ENCODE measurements at regions not wholly inside any gene's neighbourhood (a gene's known extent, or its start where the extent isn't known, plus 50 kb on each side); places are given as distances from the start of the nearest gene placed in this dataset.

DNA sequence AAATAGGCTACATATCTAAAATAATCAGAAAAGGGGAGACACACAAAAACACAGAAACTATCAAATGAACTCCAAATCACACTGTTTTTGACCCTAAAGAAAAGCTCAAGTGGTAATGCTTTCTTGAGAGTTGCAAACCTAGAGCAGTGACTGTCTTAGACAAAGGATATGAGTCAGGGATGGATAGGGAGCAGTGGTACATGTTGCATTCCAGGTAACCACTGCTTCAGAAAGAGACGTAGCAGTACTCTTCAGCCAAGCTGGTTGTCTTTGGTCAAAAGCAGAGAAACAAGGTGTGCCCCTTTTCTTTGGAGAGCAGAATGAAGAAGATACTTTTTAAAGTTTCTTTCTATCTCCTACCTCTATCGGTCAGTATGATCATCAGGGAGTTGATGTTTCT lies 1003.6 kb downstream of the CDH9 start:
- DNase-seq, result no peak
- WGBS, 2 donors, result 92 to 95% methylated on average over 2 of the region's 2 CpGs
- intact Hi-C loops (cut with DNase I), result no loop called here
- no peaks in the 10 kb centered on the region for H3K4me1 ChIP-seq
- no peaks in the 10 kb centered on the region for H3K27me3 ChIP-seq
- H3K9me3 ChIP-seq, result no peaks in the 10 kb centered on the region
- TF ChIP-seq, protein P1, sequence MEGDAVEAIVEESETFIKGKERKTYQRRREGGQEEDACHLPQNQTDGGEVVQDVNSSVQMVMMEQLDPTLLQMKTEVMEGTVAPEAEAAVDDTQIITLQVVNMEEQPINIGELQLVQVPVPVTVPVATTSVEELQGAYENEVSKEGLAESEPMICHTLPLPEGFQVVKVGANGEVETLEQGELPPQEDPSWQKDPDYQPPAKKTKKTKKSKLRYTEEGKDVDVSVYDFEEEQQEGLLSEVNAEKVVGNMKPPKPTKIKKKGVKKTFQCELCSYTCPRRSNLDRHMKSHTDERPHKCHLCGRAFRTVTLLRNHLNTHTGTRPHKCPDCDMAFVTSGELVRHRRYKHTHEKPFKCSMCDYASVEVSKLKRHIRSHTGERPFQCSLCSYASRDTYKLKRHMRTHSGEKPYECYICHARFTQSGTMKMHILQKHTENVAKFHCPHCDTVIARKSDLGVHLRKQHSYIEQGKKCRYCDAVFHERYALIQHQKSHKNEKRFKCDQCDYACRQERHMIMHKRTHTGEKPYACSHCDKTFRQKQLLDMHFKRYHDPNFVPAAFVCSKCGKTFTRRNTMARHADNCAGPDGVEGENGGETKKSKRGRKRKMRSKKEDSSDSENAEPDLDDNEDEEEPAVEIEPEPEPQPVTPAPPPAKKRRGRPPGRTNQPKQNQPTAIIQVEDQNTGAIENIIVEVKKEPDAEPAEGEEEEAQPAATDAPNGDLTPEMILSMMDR (IDR thresholded peaks at IDR 0.05), result no peak
- no peak for TF ChIP-seq POLR2AphosphoS5 (IDR thresholded peaks at IDR 0.05)
- no peak for TF ChIP-seq EP300 (IDR thresholded peaks at IDR 0.05)
- TF ChIP-seq POLR2A (IDR thresholded peaks at IDR 0.05), result no peak
- H3K27ac ChIP-seq, result no peak overlapping the region
- no peaks in the 10 kb centered on the region for H3K36me3 ChIP-seq
- H3K4me3 ChIP-seq, result no peak overlapping the region

DNA sequence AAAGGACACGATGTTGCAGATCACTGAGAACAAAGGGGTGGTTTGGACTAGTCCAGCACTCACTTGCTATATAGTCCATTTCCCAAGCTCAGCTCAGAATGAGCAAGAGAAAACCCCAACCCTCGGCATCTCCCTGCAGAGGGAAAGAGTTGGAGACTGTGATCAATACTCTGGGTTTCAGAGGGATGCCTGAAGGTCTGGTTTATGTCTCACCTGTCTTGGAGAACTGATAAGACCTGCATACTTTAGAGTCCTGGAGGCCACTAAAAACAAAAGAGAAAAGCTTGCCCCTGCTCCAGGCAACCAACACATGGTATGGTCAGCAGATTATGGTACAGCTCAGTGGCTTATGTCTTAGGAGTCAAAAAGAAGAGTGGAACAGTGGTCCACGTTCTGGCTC lies 1006.9 kb downstream of the CDH9 start:
- 51 to 66% methylated on average over 3 of the region's 3 CpGs for WGBS, 2 donors
- no peak for TF ChIP-seq EP300 (IDR thresholded peaks at IDR 0.05)
- no peak for TF ChIP-seq POLR2A (IDR thresholded peaks at IDR 0.05)
- TF ChIP-seq, protein P1 (IDR thresholded peaks at IDR 0.05), result no peak
- TF ChIP-seq POLR2AphosphoS5 (IDR thresholded peaks at IDR 0.05), result no peak
- Histone ChIP-seq H3K27ac (no peak overlapping the region), H3K4me1 (no peaks in the 10 kb centered on the region), H3K36me3 (no peaks in the 10 kb centered on the region), H3K9me3 (no peaks in the 10 kb centered on the region), H3K4me3 (no peak overlapping the region), H3K27me3 (no peaks in the 10 kb centered on the region)
- DNase-seq, result no peak
- intact Hi-C loops (cut with DNase I), result no loop called here

DNA sequence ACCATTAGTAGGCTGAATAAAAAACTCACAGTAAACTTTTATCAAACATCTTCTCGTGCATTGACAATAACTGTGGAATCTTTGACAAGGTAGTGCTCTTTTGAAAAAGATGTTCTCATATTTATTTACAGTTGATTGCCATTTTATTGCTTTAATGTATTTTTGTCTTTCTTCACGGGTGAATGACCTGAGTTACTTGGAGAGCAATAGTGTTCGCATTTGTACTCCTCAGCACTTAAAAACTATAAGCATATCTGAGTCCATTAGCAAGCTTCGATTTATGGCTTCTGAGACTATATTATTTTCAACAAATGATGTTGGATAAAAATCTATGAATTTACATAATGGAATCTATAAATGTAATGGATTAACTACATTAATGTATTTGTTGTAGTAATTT lies 1012.3 kb downstream of the CDH9 start:
- no peak overlapping the region for H3K27ac ChIP-seq
- no peaks in the 10 kb centered on the region for H3K36me3 ChIP-seq
- no peaks in the 10 kb centered on the region for H3K27me3 ChIP-seq
- H3K9me3 ChIP-seq, result no peaks in the 10 kb centered on the region
- no peak for DNase-seq
- H3K4me3 ChIP-seq, result no peak overlapping the region
- TF ChIP-seq, protein P1 (IDR thresholded peaks at IDR 0.05), result no peak
- TF ChIP-seq POLR2AphosphoS5 (IDR thresholded peaks at IDR 0.05) (no peak), EP300 (IDR thresholded peaks at IDR 0.05) (no peak), POLR2A (IDR thresholded peaks at IDR 0.05) (no peak)
- intact Hi-C loops (cut with DNase I), result no loop called here
- no peaks in the 10 kb centered on the region for H3K4me1 ChIP-seq
- WGBS, 2 donors, result 70% methylated on average over 4 of the region's 4 CpGs

DNA sequence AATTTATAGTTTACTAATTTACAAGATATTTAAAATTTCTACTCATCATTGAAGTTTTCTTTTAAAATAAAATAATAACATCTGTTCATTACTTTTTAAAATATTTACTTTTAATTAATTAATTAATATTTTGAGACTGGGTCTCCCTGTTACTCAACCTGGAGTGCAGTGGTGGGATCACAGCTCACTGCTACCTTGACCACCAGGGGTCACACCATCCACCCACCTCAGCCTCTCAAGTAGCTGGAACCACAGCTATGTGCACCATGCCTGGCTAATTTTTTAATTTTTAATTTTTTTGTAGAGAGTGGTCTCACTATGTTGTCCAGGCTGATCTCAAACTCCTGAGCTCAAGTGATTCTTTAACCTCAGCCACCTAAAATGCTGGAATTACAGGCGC lies 1013.6 kb downstream of the CDH9 start:
- 86 to 89% methylated on average over 1 of the region's 1 CpG for WGBS, 2 donors
- no peak for TF ChIP-seq POLR2AphosphoS5 (IDR thresholded peaks at IDR 0.05)
- TF ChIP-seq, protein P1 (IDR thresholded peaks at IDR 0.05), result no peak
- no peak for TF ChIP-seq POLR2A (IDR thresholded peaks at IDR 0.05)
- TF ChIP-seq EP300 (IDR thresholded peaks at IDR 0.05), result no peak
- Histone ChIP-seq H3K27me3 (no peaks in the 10 kb centered on the region), H3K9me3 (no peaks in the 10 kb centered on the region), H3K36me3 (no peaks in the 10 kb centered on the region), H3K4me1 (no peaks in the 10 kb centered on the region), H3K4me3 (no peak overlapping the region), H3K27ac (no peak overlapping the region)
- intact Hi-C loops (cut with DNase I), result no loop called here
- DNase-seq, result no peak

DNA sequence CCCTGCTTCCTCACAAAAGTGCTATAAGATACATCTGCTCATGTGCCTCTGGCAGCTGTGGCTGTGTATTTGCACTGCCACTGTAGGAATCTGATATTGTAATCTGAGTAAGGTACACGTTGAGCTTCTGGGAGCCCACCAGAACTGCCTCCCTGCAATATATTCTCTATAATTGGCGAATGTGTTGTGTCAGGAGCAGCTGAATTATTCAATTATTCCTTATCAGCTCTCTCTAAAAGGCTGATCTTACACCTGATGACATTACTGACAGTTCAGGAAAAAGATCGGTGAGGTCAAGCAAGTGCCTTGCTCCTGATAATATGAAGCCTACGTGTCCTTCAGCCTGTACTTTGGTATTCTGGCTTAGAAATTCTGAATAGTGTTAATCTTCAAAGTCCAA lies 1015.0 kb downstream of the CDH9 start:
- Histone ChIP-seq H3K27me3 (no peaks in the 10 kb centered on the region), H3K4me1 (no peaks in the 10 kb centered on the region), H3K36me3 (no peaks in the 10 kb centered on the region), H3K9me3 (no peaks in the 10 kb centered on the region), H3K27ac (no peak overlapping the region), H3K4me3 (no peak overlapping the region)
- 58 to 69% methylated on average over 4 of the region's 4 CpGs for WGBS, 2 donors
- TF ChIP-seq, protein P1 (IDR thresholded peaks at IDR 0.05), result no peak
- no peak for TF ChIP-seq POLR2A (IDR thresholded peaks at IDR 0.05)
- no peak for TF ChIP-seq EP300 (IDR thresholded peaks at IDR 0.05)
- no peak for TF ChIP-seq POLR2AphosphoS5 (IDR thresholded peaks at IDR 0.05)
- no peak for DNase-seq
- intact Hi-C loops (cut with DNase I), result no loop called here

Measured in sigmoid colon (tissue), 6 donors.